LNCAP (cell line): ENCODE measurements at regions not wholly inside any gene's neighbourhood (a gene's known extent, or its start where the extent isn't known, plus 50 kb on each side); places are given as distances from the start of the nearest gene placed in this dataset.

Source experiments
- TF ChIP-seq, protein P1 (sequence below): fragments of 450-650 bp; IDR thresholded peaks from 2 replicates; pipeline ENCODE4 v1.5.1; 2017; ENCODE audit warnings: mild to moderate bottlenecking

DNA sequence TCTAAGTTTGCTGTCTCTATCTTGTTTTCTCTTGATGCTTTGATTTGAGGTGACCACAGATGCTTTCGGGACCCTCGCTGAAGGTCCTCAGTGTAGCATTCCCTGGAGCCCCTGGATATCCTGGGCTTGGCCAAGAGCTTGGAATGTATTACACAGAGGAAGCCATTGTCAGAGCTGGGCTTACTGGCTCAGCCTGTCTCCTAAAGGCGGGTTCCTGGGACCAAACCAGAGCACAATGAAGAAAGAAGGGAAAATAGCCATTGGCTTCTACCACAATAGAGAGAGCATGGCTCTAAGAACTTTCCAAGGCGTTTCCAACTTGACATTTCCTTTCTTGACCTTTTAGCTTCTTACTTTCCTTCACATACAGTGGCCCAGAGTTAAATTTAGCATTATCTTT is 229.3 kb downstream of the HS3ST3A1 start:
- TF ChIP-seq, protein P1, sequence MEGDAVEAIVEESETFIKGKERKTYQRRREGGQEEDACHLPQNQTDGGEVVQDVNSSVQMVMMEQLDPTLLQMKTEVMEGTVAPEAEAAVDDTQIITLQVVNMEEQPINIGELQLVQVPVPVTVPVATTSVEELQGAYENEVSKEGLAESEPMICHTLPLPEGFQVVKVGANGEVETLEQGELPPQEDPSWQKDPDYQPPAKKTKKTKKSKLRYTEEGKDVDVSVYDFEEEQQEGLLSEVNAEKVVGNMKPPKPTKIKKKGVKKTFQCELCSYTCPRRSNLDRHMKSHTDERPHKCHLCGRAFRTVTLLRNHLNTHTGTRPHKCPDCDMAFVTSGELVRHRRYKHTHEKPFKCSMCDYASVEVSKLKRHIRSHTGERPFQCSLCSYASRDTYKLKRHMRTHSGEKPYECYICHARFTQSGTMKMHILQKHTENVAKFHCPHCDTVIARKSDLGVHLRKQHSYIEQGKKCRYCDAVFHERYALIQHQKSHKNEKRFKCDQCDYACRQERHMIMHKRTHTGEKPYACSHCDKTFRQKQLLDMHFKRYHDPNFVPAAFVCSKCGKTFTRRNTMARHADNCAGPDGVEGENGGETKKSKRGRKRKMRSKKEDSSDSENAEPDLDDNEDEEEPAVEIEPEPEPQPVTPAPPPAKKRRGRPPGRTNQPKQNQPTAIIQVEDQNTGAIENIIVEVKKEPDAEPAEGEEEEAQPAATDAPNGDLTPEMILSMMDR, result no peak

DNA sequence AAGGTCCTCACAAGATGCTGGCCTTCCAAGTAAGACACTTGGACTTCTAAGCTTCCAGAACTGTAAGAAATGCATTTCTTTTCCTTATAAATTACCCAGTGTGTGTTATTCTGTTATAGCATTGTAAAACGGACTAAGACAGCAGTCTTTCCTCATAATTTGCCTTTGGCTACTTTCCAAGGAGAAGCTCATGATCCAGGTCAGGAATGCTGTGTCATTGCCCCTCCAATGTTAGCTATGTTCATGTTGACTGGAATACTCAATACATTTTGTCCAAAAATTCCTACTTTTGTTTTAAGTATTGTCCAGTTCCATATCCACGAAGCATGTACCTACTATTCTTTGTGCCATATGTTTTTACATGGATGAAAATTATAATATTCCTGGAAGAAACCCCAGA is 234.6 kb downstream of the HS3ST3A1 start:
- TF ChIP-seq, protein P1, result no peak

DNA sequence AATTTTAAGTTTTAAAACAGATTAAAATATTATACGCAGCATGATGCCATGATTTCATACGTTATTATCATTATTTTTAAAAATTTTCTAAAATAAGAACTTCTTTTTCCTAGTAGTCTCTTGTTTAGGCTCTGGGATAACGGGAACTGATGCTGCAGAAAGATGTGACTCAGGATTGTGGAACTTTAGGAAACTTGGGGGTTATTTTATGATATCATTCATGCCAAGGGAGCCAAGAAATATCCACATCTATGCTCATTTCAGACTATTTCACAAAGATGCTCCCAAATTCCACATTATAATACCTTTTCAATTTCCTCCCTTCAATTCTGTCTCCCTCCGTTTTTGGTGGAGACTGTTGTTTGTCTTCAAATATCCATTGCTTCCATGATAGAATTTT is 236.4 kb downstream of the HS3ST3A1 start:
- TF ChIP-seq, protein P1, result no peak

DNA sequence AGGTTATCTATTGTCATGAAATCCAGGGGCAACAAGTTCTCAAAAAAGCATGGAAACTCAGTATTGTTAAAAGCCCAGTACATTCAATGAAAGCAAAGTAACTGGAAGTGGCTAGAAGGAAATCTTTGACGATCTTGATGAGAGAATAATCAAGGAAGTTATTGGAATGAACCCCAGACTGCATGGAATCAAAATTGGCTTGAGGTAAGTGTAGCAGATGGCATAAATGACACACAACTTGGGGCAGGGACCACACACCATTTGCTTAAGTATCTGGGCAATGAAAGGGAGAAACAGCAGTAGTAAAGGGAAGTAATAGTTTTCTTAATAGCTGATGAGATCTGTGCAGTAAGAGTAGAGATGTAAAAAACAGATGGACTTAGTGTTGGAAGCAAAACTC is 238.0 kb downstream of the HS3ST3A1 start:
- TF ChIP-seq, protein P1, result no peak

DNA sequence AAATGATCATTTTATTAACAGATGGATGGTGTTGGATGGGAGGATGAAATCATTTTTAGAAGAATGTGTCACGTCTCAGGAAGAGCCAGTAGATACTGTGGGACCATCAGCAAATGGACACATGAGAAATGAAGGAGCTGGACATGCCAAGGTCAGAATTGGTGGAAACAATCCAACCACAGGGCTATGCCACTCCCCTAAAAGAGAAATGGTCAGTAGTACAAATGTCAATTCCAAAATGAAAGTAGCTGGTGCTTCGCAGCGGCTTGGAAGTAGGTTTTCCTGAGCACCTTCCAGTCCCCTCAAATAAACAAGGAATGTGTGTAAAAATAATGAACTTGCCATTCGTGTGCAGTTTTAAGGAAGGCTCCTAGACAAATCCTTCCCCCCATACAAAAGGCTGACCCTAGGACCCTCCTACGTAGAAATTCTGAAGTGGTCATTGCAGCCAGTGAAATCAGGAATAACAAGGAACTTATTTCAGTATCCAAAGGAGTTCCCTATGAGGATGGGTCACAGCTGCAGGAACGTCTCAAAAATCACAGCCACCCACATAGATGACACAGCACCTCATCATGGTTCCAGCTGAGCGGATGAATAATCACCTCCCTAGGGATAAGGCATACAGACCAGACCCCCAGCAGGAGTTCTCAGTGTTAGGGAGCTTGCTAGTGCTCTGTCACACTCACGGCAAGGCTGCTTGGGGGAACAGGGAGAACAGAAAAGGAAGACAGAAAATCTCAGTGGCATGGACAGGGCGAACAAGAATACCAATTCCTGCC is 239.2 kb downstream of the HS3ST3A1 start:
- TF ChIP-seq, protein P1, result no peak

DNA sequence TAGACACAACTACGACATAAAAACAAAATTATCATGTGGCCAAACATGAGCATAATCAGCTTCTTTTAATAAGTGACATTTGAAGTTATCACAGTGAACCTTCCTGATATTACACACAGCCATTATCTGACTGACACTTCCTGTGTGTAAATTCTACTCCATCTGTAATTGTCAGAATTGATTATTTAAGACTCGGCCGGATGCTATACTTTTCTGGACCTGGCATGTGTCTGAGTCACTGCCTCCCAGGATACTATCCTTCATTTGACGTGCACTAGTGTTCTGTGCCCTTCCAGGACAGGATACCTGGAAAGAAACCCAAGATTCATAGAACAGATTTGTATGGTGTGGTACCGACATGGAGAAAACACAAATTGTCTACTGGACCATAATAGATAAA is 242.0 kb downstream of the HS3ST3A1 start:
- TF ChIP-seq, protein P1, result no peak

DNA sequence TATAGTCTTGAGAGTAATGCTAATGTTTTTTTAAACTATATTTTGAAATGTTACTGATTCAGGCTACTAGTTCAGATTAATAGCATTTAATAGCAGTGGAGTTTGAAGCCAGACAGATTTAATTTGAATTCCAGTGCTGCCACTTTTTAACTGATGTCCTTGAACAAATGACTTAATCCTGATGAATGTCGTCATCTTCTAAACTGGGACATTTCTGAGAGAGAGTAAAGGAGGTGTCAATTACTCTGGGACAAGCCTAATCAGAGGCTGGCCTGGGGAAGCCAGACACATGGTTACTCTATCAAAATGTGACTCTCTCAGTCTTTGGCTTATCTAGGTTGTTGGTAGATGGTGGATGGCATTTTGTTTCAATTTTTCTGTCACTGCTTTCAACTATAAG is 246.7 kb downstream of the HS3ST3A1 start:
- TF ChIP-seq, protein P1, result no peak

DNA sequence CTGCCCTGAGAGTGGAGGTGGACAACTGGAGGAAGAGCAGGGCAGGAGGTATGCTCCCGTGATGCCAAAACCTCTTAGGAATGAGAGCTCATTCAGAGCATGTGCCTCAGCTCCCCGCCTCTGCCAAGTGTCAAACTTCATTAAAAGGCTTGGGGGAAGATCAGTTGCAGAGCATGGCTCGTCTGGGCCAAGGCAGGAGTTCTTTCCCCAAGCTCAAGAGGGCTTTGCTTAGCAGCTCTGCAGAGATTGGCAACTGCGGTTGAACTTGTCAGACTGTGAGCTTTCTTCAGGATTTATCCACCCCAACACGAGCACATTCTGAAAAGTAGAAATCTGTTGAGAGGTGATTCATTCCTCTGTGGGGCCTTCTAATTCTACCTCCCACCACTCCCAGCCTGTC is 248.1 kb downstream of the HS3ST3A1 start:
- TF ChIP-seq, protein P1, result no peak
